ENCODE measurements at regions not wholly inside any gene's neighbourhood (a gene's known extent, or its start where the extent isn't known, plus 50 kb on each side); places are given as distances from the start of the nearest gene placed in this dataset.

DNA sequence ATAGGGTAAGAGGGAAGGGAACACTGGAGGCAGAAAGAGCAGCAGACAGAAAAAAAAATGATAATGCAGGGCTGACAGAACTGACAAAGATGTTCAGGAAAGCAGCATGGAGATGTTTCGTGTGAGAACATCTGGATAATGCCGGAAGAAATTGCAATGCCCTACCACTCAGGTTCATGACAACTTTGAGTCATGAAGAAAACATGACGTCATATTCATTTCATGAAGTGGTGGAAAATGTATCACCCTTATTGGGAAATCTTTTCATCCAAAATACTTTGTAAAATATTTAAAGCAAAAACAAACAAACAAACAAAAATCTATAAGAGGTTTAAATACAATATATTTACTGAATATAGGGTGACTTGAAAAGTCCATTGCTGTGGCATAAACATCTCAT is 305.4 kb upstream of the IGF1R start:
- no peaks in the 10 kb centered on the region for H4K20me1 ChIP-seq (ENCODE audit: insufficient read depth, low read length)
- H3K4me1 ChIP-seq (ENCODE audit: insufficient read depth, low read length, poor library complexity, severe bottlenecking), result no peaks in the 10 kb centered on the region
- no peaks in the 10 kb centered on the region for H3K79me2 ChIP-seq (ENCODE audit: insufficient read depth, low read depth, low read length)
- H3K9me2 ChIP-seq (ENCODE audit: insufficient read depth, low read length), result no peaks in the 10 kb centered on the region
- H3K4me2 ChIP-seq (ENCODE audit: low read length), result no peak overlapping the region
- no peaks in the 10 kb centered on the region for H3K36me3 ChIP-seq (ENCODE audit: insufficient read depth, low read length)
- ChIA-PET CTCF (ENCODE audit: unreplicated experiment) (no interaction called here), POLR2A (interaction anchor here (0.6 kb wide), 2 partner anchors 63 to 79 kb away, joined by 3 to 4 read pairs; no protein-coding TSS in a partner anchor)
- no peaks in the 10 kb centered on the region for H3K9me3 ChIP-seq (ENCODE audit: low read length)
- intact Hi-C loops (cut with micrococcal nuclease; ENCODE audit: unreplicated experiment), result no loop called here
- no TSS peak for BruUV-seq (replicated peaks)
- H2AFZ ChIP-seq (ENCODE audit: low read length), result no peak overlapping the region
- no peak overlapping the region for H3K4me3 ChIP-seq (ENCODE audit: low read depth, low read length, poor library complexity, severe bottlenecking)
- TF ChIP-seq, protein P1, sequence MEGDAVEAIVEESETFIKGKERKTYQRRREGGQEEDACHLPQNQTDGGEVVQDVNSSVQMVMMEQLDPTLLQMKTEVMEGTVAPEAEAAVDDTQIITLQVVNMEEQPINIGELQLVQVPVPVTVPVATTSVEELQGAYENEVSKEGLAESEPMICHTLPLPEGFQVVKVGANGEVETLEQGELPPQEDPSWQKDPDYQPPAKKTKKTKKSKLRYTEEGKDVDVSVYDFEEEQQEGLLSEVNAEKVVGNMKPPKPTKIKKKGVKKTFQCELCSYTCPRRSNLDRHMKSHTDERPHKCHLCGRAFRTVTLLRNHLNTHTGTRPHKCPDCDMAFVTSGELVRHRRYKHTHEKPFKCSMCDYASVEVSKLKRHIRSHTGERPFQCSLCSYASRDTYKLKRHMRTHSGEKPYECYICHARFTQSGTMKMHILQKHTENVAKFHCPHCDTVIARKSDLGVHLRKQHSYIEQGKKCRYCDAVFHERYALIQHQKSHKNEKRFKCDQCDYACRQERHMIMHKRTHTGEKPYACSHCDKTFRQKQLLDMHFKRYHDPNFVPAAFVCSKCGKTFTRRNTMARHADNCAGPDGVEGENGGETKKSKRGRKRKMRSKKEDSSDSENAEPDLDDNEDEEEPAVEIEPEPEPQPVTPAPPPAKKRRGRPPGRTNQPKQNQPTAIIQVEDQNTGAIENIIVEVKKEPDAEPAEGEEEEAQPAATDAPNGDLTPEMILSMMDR (conservative IDR thresholded peaks at IDR 0.05; ENCODE audit: low read length), result no peak
- no peak for TF ChIP-seq EZH2phosphoT487 (IDR thresholded peaks at IDR 0.05; ENCODE audit: borderline replicate concordance, low read depth, low read length)
- no peak overlapping the region for H3K27ac ChIP-seq (ENCODE audit: low read depth, low read length, poor library complexity, severe bottlenecking)
- DNase-seq (ENCODE audit: low spot score), result no peak

DNA sequence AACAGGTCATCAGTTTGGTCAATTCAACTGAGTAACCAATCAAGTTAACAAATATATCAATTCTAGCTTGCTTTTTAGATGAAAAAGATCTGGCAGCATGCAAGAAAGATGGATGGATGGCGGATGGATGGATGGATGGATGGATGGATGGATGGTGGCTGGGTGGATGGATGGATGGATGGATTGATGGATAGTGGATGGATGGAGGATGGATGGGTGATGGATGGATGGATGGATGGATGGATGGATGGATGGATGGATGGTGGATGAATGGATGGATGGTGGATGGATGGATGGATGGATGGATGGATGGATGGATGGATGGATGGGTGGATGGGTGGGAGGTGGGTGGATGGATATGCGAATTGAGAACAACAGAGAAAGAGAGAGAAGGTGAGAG is 303.7 kb upstream of the IGF1R start:
- no peak overlapping the region for H2AFZ ChIP-seq (ENCODE audit: low read length)
- no peak overlapping the region for H3K4me3 ChIP-seq (ENCODE audit: low read depth, low read length, poor library complexity, severe bottlenecking)
- no peaks in the 10 kb centered on the region for H3K9me2 ChIP-seq (ENCODE audit: insufficient read depth, low read length)
- no peak overlapping the region for H3K27ac ChIP-seq (ENCODE audit: low read depth, low read length, poor library complexity, severe bottlenecking)
- no peaks in the 10 kb centered on the region for H3K9me3 ChIP-seq (ENCODE audit: low read length)
- BruUV-seq (replicated peaks), result no TSS peak
- no peak for DNase-seq (ENCODE audit: low spot score)
- ChIA-PET POLR2A (interaction anchor here (0.7 kb wide), 1 partner anchor 12 kb away, joined by 4 read pairs; no protein-coding TSS in a partner anchor), CTCF (ENCODE audit: unreplicated experiment) (no interaction called here)
- intact Hi-C loops (cut with micrococcal nuclease; ENCODE audit: unreplicated experiment), result no loop called here
- no peak overlapping the region for H3K4me2 ChIP-seq (ENCODE audit: low read length)
- no peaks in the 10 kb centered on the region for H3K79me2 ChIP-seq (ENCODE audit: insufficient read depth, low read depth, low read length)
- no peaks in the 10 kb centered on the region for H3K4me1 ChIP-seq (ENCODE audit: insufficient read depth, low read length, poor library complexity, severe bottlenecking)
- no peaks in the 10 kb centered on the region for H4K20me1 ChIP-seq (ENCODE audit: insufficient read depth, low read length)
- no peaks in the 10 kb centered on the region for H3K36me3 ChIP-seq (ENCODE audit: insufficient read depth, low read length)
- TF ChIP-seq, protein P1 (conservative IDR thresholded peaks at IDR 0.05; ENCODE audit: low read length), result no peak
- no peak for TF ChIP-seq EZH2phosphoT487 (IDR thresholded peaks at IDR 0.05; ENCODE audit: borderline replicate concordance, low read depth, low read length)

DNA sequence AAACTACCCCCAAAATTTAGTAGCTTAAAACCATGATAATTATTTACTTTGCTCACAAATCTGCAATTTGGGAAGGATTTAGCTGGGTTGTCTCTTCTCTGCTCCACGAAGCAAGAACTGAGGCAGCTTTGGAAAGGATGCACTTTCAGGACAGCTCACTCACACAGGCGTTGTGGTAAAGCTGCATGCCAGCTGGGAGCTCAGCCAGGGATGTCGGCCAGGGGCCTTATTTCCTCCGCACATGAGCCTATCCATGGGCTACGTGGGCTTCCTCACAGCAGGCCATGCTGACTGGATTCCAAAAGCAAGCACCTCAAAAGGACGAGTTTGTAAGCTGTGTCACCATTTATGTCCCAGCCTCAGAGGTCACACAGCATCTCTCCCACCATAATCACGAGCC is 301.3 kb upstream of the IGF1R start:
- H2AFZ ChIP-seq (ENCODE audit: low read length), result no peak overlapping the region
- DNase-seq (ENCODE audit: low spot score), result no peak
- H3K79me2 ChIP-seq (ENCODE audit: insufficient read depth, low read depth, low read length), result no peaks in the 10 kb centered on the region
- POLR2A ChIA-PET, result interaction anchor here (0.6 kb wide), 1 partner anchor 737 kb away, joined by 5 read pairs; no protein-coding TSS in a partner anchor
- H3K4me3 ChIP-seq (ENCODE audit: low read depth, low read length, poor library complexity, severe bottlenecking), result no peak overlapping the region
- intact Hi-C loops (cut with micrococcal nuclease; ENCODE audit: unreplicated experiment), result no loop called here
- TF ChIP-seq, protein P1 (conservative IDR thresholded peaks at IDR 0.05; ENCODE audit: low read length), result no peak
- no peak for TF ChIP-seq EZH2phosphoT487 (IDR thresholded peaks at IDR 0.05; ENCODE audit: borderline replicate concordance, low read depth, low read length)
- no peaks in the 10 kb centered on the region for H3K36me3 ChIP-seq (ENCODE audit: insufficient read depth, low read length)
- no peak overlapping the region for H3K4me2 ChIP-seq (ENCODE audit: low read length)
- no peaks in the 10 kb centered on the region for H3K4me1 ChIP-seq (ENCODE audit: insufficient read depth, low read length, poor library complexity, severe bottlenecking)
- CTCF ChIA-PET (ENCODE audit: unreplicated experiment), result no interaction called here
- H3K9me2 ChIP-seq (ENCODE audit: insufficient read depth, low read length), result no peaks in the 10 kb centered on the region
- H3K27ac ChIP-seq (ENCODE audit: low read depth, low read length, poor library complexity, severe bottlenecking), result no peak overlapping the region
- no peaks in the 10 kb centered on the region for H4K20me1 ChIP-seq (ENCODE audit: insufficient read depth, low read length)
- no peaks in the 10 kb centered on the region for H3K9me3 ChIP-seq (ENCODE audit: low read length)
- BruUV-seq (replicated peaks), result no TSS peak
